ENCODE measurements at regions not wholly inside any gene's neighbourhood (a gene's known extent, or its start where the extent isn't known, plus 50 kb on each side); places are given as distances from the start of the nearest gene placed in this dataset.
"Not testable (repeated sequence)": the region's sequence is repeated elsewhere in the genome, so short reads cannot be mapped to it uniquely, and the experiment has no call there.

GRCh38 chr2:132351668-132352067 lies 64.9 kb upstream of the GPR39 start:
- not testable (repeated sequence) for TF ChIP-seq CTCF, POLR2A, EP300 (IDR thresholded peaks at IDR 0.05)

Data from gastroesophageal sphincter (tissue), 3 donors.